IPS-18c (cell line): ENCODE measurements at regions not wholly inside any gene's neighbourhood (a gene's known extent, or its start where the extent isn't known, plus 50 kb on each side); places are given as distances from the start of the nearest gene placed in this dataset.

Experiments
- H3K4me3 ChIP-seq: 2 replicates; pipeline ENCODE4 v1.7.0; 2013; ENCODE audit warnings: low read depth, mild to moderate bottlenecking, low read length, moderate library complexity; ENCODE audit not compliant: insufficient read depth
- H3K9me3 ChIP-seq: one replicate; pipeline ENCODE4 v1.6.1; 2013; ENCODE audit warnings: mild to moderate bottlenecking, low read length, moderate library complexity; ENCODE audit not compliant: control insufficient read depth, insufficient read depth

GRCh38 chr1:14303011-14303410 lies 295.5 kb upstream of the KAZN start:
- H3K9me3 ChIP-seq: peaks cover 2% of the 10 kb centered on the region
- no peak overlapping the region for H3K4me3 ChIP-seq

GRCh38 chr1:14304381-14304865 lies 294.1 kb upstream of the KAZN start:
- Histone ChIP-seq H3K4me3 (no peak overlapping the region), H3K9me3 (peaks cover 2% of the 10 kb centered on the region)

DNA sequence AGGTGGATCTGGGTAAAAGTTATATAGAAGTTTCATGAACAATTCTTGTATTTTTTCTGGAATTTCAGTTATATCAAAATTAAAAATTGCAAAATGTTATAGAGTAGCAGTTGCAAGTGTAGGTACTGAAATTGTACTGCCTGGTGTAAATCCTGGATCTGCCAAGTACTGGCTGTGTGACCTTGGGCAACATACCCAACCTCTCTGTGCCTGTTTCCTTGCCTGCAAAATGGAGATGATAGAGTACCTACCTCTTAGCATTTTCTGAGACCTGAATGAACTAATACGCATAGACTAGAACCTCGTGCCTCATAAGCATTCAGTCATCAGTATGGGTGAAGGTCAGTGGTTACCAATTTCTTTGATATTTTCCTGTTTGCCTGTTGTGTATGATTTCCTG lies 290.0 kb upstream of the KAZN start:
- Histone ChIP-seq H3K4me3 (no peak overlapping the region), H3K9me3 (no peaks in the 10 kb centered on the region)

GRCh38 chr1:14309984-14310383 lies 288.5 kb upstream of the KAZN start:
- no peak overlapping the region for H3K4me3 ChIP-seq
- H3K9me3 ChIP-seq: no peaks in the 10 kb centered on the region

DNA sequence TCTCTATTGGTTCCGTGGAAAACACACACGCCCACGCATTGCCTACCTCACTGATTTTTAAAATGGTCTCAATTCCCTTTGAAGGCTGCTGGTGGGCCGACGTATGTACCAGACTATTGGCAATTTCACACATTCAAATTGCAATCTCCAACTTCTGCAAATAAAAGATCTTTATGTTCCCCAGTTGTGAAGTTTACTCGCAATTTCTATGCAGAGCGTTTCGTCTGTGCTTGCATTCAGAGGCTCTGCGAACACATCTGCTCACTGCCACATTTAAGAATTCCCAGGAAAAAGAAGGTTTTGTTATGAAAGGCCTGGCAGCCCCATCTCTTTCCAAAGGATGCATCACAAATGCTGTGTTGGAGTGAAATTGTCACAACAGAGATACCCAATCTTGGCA lies 288.0 kb upstream of the KAZN start:
- no peak overlapping the region for H3K4me3 ChIP-seq
- no peaks in the 10 kb centered on the region for H3K9me3 ChIP-seq

GRCh38 chr1:14313731-14314431 lies 284.6 kb upstream of the KAZN start:
- Histone ChIP-seq H3K9me3 (no peaks in the 10 kb centered on the region), H3K4me3 (no peak overlapping the region)

DNA sequence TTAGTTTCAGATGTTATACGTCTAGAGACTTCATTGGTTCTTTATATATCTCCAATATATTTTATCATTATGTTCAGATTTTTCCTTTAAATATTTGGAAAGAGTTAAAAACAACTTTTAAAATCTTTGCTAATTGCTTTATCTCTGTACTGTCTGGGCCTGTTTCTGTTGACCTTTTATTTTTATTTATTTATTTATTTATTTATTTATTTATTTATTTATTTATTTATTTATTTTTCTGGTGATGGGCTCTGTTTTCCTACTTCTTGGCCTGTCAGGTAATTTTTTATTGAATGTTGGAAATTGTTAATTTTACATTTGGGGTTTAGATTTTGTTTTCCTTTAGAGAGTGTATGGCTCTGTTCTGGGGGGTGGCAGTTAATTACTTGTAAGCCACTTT lies 279.7 kb upstream of the KAZN start:
- H3K4me3 ChIP-seq: no peak overlapping the region
- H3K9me3 ChIP-seq: no peaks in the 10 kb centered on the region

- Histone ChIP-seq H3K9me3 (no peaks in the 10 kb centered on the region), H3K4me3 (no peak overlapping the region)
Observed at GRCh38 chr1:14320518-14320917, 278.0 kb upstream of the KAZN start.

DNA sequence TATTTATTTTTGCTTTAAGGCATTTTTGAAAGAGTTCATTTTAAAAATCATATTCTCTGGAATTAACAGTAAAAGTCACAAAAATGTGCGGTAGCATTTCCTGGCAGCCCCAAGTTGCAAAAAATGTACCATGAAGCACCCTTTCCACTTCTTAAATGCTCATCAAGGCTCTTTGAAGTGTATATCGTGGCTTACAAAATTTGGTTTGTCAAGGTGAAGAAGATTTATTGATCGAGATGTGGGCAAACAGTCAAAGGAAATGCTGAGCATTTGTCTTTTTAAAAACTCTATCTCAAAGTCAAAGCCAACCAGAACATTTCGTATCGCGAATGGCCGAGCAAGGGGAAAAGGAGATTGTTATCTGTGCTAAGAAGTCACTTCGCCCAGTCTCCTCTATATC lies 277.5 kb upstream of the KAZN start:
- no peak overlapping the region for H3K4me3 ChIP-seq
- no peaks in the 10 kb centered on the region for H3K9me3 ChIP-seq

DNA sequence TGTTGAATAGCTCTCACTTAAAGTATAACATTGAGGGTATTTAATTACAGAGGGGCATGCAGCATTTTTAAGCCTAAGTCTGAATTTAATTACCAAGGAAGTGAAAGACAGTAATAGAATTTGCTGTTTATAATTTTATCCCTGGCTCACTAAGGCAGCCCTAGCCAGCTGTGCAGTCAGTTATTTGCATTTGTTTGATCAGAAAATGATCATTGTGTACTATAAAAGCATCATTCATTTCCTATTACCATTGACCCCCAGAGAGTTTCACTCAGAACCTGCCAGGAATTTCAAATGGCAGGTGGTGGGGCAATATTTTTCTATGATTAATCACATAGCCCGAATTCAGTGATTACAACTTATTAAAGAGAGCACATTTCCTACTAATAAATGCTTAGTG lies 277.1 kb upstream of the KAZN start:
- Histone ChIP-seq H3K4me3 (no peak overlapping the region), H3K9me3 (no peaks in the 10 kb centered on the region)

DNA sequence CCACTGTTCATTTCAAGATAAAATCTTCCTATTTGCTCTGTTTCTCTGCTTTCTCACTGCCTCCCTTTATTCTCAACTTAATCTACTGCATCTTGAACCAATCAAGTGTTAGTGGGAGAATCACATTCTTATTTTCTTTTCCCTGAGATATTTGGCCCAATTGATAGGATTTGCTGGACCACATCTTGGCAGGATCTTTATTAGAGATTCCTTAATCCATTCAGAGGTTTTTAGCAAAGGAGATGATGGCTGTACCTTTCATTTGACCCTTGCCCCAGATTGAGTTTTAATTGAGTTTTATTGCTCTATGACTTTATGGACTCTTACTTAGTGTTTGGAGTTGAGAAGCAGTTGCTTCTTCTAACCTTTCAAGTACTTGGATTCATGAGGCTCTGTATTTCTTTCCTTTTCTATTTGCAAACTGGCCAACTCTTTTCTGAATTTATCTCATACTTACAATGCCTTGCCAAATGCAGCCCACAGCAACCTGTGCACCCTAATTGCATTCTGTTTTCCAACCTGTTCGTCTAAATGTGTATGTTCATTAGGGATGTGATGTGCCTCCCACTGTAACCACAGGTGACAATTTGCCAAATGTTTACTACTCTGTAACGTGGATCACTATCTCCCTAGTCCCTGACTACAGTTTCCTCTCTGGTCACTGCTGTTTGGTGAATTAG lies 274.8 kb upstream of the KAZN start:
- Histone ChIP-seq H3K4me3 (no peak overlapping the region), H3K9me3 (no peaks in the 10 kb centered on the region)

GRCh38 chr1:14324248-14324630 lies 274.2 kb upstream of the KAZN start:
- no peak overlapping the region for H3K4me3 ChIP-seq
- no peaks in the 10 kb centered on the region for H3K9me3 ChIP-seq

DNA sequence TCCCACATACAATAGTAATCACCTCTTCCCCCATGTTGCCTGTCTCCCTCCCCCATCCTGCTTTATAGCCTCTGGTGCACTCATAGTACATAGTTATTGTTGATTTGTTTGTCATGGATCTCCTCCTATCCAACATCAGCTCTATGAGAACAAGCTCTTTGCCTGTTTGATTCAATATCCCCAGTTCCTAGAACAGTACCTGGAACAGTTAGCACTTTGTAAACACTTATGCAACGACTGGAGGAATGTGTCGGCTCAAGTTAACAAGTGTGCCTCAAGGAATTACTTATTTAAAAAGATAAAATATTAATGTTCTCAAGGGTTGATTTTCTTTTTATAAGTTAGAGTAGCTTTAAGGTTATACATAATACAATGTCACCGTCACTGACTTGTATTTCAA lies 271.6 kb upstream of the KAZN start:
- no peak overlapping the region for H3K4me3 ChIP-seq
- no peaks in the 10 kb centered on the region for H3K9me3 ChIP-seq

- Histone ChIP-seq H3K9me3 (no peaks in the 10 kb centered on the region), H3K4me3 (no peak overlapping the region)
Observed at GRCh38 chr1:14328685-14329084, 269.8 kb upstream of the KAZN start.

GRCh38 chr1:14332158-14332557 lies 266.3 kb upstream of the KAZN start:
- no peaks in the 10 kb centered on the region for H3K9me3 ChIP-seq
- H3K4me3 ChIP-seq: no peak overlapping the region

GRCh38 chr1:14334336-14335176 lies 263.9 kb upstream of the KAZN start:
- Histone ChIP-seq H3K4me3 (no peak overlapping the region), H3K9me3 (no peaks in the 10 kb centered on the region)

DNA sequence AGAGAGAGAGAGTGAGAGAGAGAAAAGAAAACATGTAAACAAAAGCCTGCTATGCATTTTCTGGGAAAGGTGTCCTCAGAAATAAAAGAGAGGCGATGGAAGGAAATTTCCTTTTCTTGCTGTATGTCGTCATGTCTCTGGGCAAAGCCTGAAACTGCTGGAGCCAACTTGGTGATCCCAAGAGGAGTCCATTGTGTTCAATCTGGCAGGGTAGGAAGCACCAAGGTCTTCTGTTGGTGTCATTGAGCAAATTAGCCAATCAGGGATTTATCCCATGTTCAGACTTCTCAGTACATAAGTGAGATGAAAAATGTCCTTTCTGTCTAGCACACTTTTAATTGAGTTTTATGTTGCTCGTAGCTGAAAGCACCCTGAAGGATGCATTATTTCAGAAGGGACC lies 260.0 kb upstream of the KAZN start:
- H3K4me3 ChIP-seq: no peak overlapping the region
- no peaks in the 10 kb centered on the region for H3K9me3 ChIP-seq

- H3K4me3 ChIP-seq: no peak overlapping the region
- no peaks in the 10 kb centered on the region for H3K9me3 ChIP-seq
Observed at GRCh38 chr1:14339288-14339687, 259.2 kb upstream of the KAZN start.
